ENCODE measurements at regions not wholly inside any gene's neighbourhood (a gene's known extent, or its start where the extent isn't known, plus 50 kb on each side); places are given as distances from the start of the nearest gene placed in this dataset.

DNA sequence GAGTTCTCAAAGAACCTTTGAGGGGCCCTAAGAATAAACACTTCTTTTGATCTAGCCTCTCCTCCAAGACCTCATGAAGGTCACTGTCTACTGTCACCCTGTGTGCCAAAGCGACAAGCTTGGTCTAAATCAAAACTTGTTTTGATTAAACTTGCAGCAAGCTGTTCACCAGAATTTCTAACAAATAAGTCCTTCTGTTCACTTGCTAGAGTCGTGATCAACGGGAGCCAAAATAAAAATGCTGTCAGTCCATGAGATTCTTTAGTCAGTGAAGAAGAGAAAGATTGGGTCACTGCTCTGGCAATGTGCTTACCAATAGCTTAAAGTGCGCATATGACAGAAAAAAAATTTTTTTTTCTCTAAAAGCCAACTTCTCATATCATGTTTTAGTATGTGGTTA lies 53.9 kb upstream of the GALNT5 start:
- TF ChIP-seq, protein P1, sequence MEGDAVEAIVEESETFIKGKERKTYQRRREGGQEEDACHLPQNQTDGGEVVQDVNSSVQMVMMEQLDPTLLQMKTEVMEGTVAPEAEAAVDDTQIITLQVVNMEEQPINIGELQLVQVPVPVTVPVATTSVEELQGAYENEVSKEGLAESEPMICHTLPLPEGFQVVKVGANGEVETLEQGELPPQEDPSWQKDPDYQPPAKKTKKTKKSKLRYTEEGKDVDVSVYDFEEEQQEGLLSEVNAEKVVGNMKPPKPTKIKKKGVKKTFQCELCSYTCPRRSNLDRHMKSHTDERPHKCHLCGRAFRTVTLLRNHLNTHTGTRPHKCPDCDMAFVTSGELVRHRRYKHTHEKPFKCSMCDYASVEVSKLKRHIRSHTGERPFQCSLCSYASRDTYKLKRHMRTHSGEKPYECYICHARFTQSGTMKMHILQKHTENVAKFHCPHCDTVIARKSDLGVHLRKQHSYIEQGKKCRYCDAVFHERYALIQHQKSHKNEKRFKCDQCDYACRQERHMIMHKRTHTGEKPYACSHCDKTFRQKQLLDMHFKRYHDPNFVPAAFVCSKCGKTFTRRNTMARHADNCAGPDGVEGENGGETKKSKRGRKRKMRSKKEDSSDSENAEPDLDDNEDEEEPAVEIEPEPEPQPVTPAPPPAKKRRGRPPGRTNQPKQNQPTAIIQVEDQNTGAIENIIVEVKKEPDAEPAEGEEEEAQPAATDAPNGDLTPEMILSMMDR (conservative IDR thresholded peaks at IDR 0.05; ENCODE audit: low read depth, low read length): no peak
- no peak for TF ChIP-seq MXI1 (IDR thresholded peaks at IDR 0.05; ENCODE audit: borderline replicate concordance, low read depth, low read length)
- TF ChIP-seq RFX5 (IDR thresholded peaks at IDR 0.05; ENCODE audit: low read depth, low read length): no peak

Data from IMR-90 (cell line).